Naive B cell (primary cell): ENCODE measurements at regions not wholly inside any gene's neighbourhood (a gene's known extent, or its start where the extent isn't known, plus 50 kb on each side); places are given as distances from the start of the nearest gene placed in this dataset.
A peak's percentile ranks its signal among the peaks of the same experiment; 100 is the strongest.

Experiments
- ATAC-seq, 2 donors: fragments of 150-1000 bp; cut with Tn5 transposase; 2 replicates each; pipeline ENCODE4 v1.10.0; 2021; ENCODE audit warnings: low read depth in 2 of 2, mild to moderate bottlenecking in 2 of 2, moderate library complexity in 2 of 2
- DNase-seq: peaks from one replicate; pipeline ENCODE4 v3.0.0; 2022
- H3K27ac Mint-ChIP-seq, 6 donors: one replicate each; pipeline ENCODE4 v1.8.0; 2020 to 2022; ENCODE audit warnings: mild to moderate bottlenecking in 6 of 6, mixed read lengths in 6 of 6, moderate library complexity in 5 of 6, inconsistent platforms in 2 of 6
- H3K27me3 Mint-ChIP-seq, 3 donors: one replicate each; pipeline ENCODE4 v1.8.0; 2021 to 2022; ENCODE audit warnings: mixed read lengths in 3 of 3, mild to moderate bottlenecking in 1 of 3
- H3K36me3 Mint-ChIP-seq, 2 donors: one replicate each; pipeline ENCODE4 v1.8.0; 2020 to 2022; ENCODE audit warnings: mixed read lengths in 2 of 2, inconsistent platforms in 1 of 2, mild to moderate bottlenecking in 1 of 2
- H3K4me1 Mint-ChIP-seq, 3 donors: one replicate each; pipeline ENCODE4 v1.8.0; 2020 to 2022; ENCODE audit warnings: mixed read lengths in 3 of 3, inconsistent platforms in 1 of 3, mild to moderate bottlenecking in 1 of 3, moderate library complexity in 1 of 3
- H3K4me3 Mint-ChIP-seq, 8 donors: one replicate each; pipeline ENCODE4 v1.8.0; 2020 to 2022; ENCODE audit warnings: mild to moderate bottlenecking in 8 of 8, mixed read lengths in 8 of 8, moderate library complexity in 8 of 8, inconsistent platforms in 2 of 8
- H3K9me3 Mint-ChIP-seq, 7 donors: one replicate each; pipeline ENCODE4 v1.8.0; 2020 to 2022; ENCODE audit warnings: mixed read lengths in 7 of 7, mild to moderate bottlenecking in 5 of 7, inconsistent platforms in 2 of 7, moderate library complexity in 1 of 7

DNA sequence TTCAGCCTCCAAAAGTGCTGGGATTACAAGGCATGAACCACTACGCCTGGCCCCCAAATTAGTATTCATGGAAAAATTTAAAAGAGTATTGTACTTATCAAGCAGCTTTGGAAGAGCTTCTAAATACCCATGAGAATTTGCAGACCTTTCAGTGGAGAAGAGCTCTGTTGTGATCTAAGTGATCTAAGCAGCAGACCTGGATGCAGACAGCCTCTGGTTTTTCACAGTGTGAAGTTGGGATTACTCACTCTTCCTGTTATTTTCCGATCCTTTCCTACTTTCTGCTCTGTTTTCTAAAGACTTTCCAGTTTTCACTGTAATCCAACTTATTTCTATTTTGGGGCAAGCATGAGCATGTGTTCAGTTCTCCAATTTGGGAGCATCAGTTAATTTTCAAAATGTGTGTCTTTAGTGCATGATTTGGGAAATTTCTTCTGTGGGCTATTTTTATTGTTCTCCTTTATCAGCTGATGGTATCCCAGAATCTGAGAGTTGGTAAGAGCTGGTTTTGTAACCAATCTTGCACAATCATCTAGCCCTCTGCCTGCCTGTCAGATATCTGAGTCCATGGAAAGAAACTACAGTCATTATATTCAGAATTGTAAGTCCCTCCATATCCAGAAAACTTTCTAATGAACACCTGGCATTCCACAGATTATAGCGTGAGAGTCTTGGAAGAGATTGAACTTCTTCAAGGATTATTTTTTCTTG, 207.7 kb upstream of the DTNBP1 start:
- Mint-ChIP-seq H3K4me3 (no peak overlapping the region), H3K9me3 (no peaks in the 10 kb centered on the region), H3K27me3 (peaks cover 0 to 7% (median 6%) of the 10 kb centered on the region in 3 donors)

DNA sequence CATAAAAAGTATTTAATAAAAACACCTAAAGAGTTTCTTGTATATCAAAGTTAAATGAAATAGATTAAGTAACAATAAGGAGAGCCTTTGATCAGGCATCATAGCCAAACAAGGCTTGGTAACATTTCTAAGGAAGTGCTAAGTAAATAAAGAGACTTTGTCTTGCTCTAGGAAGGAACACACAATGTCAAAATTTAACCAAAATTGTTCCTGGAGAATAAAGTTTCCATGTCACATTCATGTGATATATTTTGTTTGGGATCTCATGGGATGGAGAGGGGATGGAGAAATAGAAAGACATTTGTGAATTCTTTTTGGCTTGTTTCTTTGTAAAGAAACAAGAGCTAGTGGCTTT, 201.9 kb upstream of the DTNBP1 start:
- Mint-ChIP-seq H3K27me3 (no peaks in the 10 kb centered on the region), H3K36me3 (no peaks in the 10 kb centered on the region), H3K27ac (peak overlapping the region in 1 of 6 donors; percentile 60), H3K4me1 (no peaks in the 10 kb centered on the region), H3K4me3 (no peak overlapping the region), H3K9me3 (no peaks in the 10 kb centered on the region)
- DNase-seq, result no peak
- no peak for ATAC-seq

More for the DNA sequence above, 207.7 kb upstream of the DTNBP1 start:
- Mint-ChIP-seq H3K36me3 (no peaks in the 10 kb centered on the region), H3K4me1 (peaks cover 0 to 3% (median 0%) of the 10 kb centered on the region in 3 donors), H3K27ac (peak overlapping the region in 1 of 6 donors; percentile 18)
- ATAC-seq (no peak), DNase-seq (no peak)

DNA sequence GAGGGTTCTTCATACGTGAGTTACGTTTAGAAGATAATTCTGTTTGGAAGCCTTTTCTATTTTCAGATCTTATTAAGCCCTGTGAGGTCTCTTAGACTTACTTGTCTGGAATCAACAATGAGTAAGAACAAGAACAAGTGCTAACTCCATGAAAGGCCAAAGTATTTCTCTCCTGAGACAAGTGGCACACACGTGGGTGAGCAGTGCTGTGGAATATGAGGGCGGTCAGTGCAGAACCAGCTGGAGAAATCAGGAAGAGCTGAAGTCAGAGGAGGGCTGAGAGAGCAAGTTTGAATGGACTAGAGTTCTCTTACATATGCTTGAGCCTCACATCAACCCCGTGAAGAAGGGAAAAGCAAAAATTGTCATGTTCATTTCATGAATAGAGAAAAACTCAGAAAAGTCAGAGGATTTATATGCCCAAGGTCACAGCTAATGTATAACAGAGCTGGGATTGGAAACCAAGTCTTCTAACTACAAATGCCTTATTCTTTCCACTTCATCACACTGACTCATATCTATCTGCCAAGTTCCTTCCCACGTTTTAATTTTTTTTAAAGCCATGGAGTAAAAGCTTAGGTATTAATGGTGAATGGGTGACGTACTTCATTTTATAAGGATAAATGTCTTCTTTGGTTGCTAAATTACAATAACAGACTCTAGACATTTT, 201.3 kb upstream of the DTNBP1 start:
- Mint-ChIP-seq H3K36me3 (no peaks in the 10 kb centered on the region), H3K9me3 (no peaks in the 10 kb centered on the region), H3K27ac (no peak overlapping the region), H3K4me3 (no peak overlapping the region), H3K4me1 (no peaks in the 10 kb centered on the region), H3K27me3 (no peaks in the 10 kb centered on the region)
- ATAC-seq (no peak), DNase-seq (no peak)

DNA sequence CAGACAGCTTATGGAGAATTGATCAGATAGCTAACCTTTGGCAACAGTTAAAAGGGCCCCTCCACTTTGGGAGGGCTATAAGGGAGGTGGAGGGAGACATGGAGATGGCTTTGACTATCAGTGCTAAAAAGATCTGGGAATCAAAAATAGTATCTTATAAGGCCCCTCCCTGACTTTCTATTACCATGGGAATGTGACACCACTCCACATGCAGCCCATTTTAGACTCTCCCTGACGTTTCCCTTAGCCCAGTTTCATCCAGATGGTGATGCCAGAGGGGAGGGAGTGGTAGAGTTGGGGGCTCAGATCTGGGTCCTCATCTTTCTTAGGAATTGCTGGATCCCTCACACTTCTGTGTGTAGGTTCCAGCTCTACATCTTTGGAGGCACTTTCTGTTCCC, 200.0 kb upstream of the DTNBP1 start:
- ATAC-seq, result no peak
- no peaks in the 10 kb centered on the region for H3K4me1 Mint-ChIP-seq
- H3K36me3 Mint-ChIP-seq, result no peaks in the 10 kb centered on the region
- H3K4me3 Mint-ChIP-seq, result no peak overlapping the region
- DNase-seq, result no peak
- no peak overlapping the region for H3K27ac Mint-ChIP-seq
- no peaks in the 10 kb centered on the region for H3K9me3 Mint-ChIP-seq
- no peaks in the 10 kb centered on the region for H3K27me3 Mint-ChIP-seq

DNA sequence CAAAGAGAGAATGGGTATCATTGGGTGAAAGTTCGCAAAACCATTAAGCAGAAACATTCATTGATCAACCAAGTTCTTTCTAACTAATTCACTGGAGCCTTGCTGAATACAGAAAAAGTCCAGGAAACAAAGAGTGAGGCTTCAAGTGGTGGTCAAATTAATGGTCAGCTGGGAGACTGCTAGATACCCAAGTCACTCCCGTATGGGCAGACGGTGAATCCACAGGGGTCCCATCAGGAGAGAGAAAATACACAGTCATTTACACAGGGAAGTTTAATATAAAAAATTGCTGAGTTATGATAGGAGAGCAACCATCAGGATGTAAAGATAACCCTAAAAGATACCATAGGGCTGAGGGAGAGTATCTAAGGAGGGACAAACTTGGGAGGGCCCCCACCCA, 198.7 kb upstream of the DTNBP1 start:
- H3K36me3 Mint-ChIP-seq, result no peaks in the 10 kb centered on the region
- no peaks in the 10 kb centered on the region for H3K9me3 Mint-ChIP-seq
- H3K27ac Mint-ChIP-seq, result no peak overlapping the region
- no peak overlapping the region for H3K4me3 Mint-ChIP-seq
- H3K4me1 Mint-ChIP-seq, result no peaks in the 10 kb centered on the region
- DNase-seq (no peak), ATAC-seq (no peak)
- no peaks in the 10 kb centered on the region for H3K27me3 Mint-ChIP-seq

DNA sequence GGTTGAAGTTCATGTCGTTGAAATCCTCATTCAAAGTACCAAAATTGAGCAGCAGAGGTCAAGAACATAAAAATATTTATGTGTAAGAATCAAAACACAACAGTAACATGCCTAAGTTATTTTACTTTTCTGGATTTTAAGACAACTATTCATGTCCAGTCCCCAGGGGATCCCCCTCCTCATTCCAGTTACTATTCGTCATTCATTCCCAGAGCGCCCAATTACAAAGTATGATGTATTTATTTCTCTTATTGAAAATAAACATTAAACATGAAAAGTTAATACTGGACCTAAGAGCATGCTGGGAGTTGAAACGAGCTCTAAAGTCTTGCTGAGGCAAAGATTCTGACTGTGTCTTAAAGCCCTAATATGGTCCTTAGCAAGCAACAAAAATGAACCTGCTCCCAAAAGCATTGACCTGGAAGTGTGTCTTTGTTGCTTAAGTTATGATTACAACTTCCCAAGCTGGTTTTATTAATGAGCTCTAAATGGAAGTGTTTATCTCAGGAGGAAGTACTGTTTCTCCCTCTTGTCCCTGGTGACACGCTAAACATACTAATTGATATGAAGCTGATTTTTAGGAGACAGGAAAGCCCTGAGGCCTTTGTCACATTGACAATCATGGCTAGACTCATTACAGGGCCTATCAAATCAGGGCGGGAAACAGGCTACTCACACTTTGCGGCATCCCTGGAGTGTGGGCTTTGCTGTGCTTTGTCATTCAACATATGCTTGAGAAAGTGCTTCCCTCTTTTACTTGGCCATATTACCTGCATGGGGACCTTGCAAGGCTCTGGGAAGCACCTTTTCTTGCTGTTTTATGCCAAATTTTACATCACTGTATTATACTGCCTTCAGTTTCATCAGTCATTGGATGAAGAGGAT, 192.2 kb upstream of the DTNBP1 start:
- Mint-ChIP-seq H3K27me3 (peaks cover 0 to 4% (median 0%) of the 10 kb centered on the region in 3 donors), H3K9me3 (peaks cover 0 to 4% (median 0%) of the 10 kb centered on the region in 7 donors), H3K4me3 (no peak overlapping the region), H3K36me3 (no peaks in the 10 kb centered on the region), H3K4me1 (peaks cover 0 to 6% (median 0%) of the 10 kb centered on the region in 3 donors), H3K27ac (peak overlapping the region in 1 of 6 donors; percentile 44)
- DNase-seq (no peak), ATAC-seq (no peak)

DNA sequence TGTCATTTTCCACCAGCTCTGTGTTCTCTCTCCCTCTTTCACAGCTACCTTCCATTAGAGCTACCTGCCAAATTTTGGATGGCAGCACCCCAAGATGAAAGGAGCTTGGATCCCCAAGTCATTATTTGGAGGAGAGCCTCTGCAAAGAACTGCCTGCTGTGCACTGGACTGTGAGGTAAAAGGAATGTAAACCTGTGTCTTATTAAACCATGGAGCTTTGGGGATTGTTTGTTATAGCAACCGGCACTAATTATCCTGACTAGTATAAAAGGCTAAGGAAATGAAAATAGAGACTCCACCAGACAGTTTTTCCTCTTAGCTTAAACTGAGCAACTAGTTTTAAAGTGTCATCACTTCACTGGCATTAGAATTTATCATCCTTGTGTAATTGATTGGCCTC, 191.6 kb upstream of the DTNBP1 start:
- DNase-seq (no peak), ATAC-seq (no peak)
- Mint-ChIP-seq H3K4me3 (peak overlapping the region in 1 of 8 donors; percentile 52), H3K9me3 (peaks cover 0 to 4% (median 0%) of the 10 kb centered on the region in 7 donors), H3K36me3 (no peaks in the 10 kb centered on the region), H3K4me1 (peaks cover 0 to 6% (median 0%) of the 10 kb centered on the region in 3 donors), H3K27me3 (peaks cover 0 to 4% (median 0%) of the 10 kb centered on the region in 3 donors), H3K27ac (no peak overlapping the region)

DNA sequence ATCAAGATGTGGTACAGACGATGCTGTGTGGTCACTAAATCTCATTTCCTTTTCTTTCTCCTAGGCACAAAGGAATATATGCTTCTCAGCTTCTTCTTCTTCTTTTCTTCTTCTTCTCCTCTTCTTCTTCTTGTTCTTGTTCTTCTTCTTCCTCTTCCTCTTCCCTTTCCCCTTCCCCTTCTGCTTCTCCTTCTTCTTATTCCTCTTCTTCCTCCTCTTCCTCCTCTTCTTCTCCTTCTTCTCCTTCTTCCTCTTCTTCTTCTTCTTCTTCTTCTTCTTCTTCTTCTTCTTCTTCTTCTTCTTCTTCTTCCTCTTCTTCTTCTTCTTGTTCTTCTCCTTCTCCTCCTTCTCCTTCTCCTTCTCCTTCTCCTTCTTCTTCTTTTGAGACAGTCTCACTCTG, 190.4 kb upstream of the DTNBP1 start:
- H3K27me3 Mint-ChIP-seq, result peaks cover 0 to 4% (median 0%) of the 10 kb centered on the region in 3 donors
- no peak for DNase-seq
- peaks cover 0 to 4% (median 0%) of the 10 kb centered on the region in 7 donors for H3K9me3 Mint-ChIP-seq
- no peak for ATAC-seq
- no peak overlapping the region for H3K4me3 Mint-ChIP-seq
- H3K27ac Mint-ChIP-seq, result peak overlapping the region in 1 of 6 donors; percentile 61
- H3K4me1 Mint-ChIP-seq, result peaks cover 0 to 6% (median 0%) of the 10 kb centered on the region in 3 donors
- H3K36me3 Mint-ChIP-seq, result no peaks in the 10 kb centered on the region

DNA sequence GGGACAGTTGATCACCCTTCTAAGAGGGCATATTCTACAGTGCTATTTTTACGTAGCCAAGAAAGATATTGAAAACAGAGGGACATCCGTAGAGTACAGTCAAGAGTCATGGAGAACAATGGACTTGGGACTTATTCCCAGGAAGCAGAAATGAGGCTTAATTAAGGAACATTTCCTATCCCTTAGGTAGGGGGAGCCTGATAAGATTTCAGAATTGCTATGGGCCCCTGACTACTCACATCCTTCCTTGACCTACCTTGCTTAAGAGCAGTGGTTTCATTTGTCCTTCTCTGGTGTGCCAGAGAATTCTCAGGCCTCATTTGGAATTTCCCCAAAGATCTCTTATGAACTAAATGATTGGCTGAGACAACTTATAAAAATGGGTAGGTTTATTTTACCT, 189.5 kb upstream of the DTNBP1 start:
- Mint-ChIP-seq H3K27me3 (peaks cover 0 to 8% (median 0%) of the 10 kb centered on the region in 3 donors), H3K36me3 (no peaks in the 10 kb centered on the region), H3K9me3 (peaks cover 0 to 4% (median 0%) of the 10 kb centered on the region in 7 donors), H3K4me1 (peaks cover 0 to 6% (median 0%) of the 10 kb centered on the region in 3 donors), H3K4me3 (no peak overlapping the region), H3K27ac (no peak overlapping the region)
- DNase-seq (no peak), ATAC-seq (no peak)

DNA sequence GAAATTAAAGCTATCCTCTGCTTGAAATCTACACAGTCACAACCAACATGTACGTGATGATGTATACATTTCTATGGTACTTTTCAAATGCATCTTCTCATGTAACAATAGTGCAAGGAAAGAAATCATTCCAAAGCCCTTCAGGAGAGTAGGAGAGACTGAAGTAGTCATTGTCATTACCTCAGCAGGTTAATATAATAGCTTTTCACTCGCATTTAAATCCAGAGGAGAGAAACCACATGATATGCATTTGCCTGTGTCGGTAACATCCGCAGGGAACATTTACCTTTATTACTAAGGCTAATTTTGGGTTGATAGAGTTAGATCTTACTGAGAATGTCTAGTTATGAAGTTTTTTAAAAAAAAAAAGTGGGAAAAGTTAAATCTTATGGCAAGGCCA, 186.6 kb upstream of the DTNBP1 start:
- Mint-ChIP-seq H3K4me1 (peaks cover 0 to 6% (median 0%) of the 10 kb centered on the region in 3 donors), H3K36me3 (no peaks in the 10 kb centered on the region), H3K27me3 (peaks cover 0 to 8% (median 0%) of the 10 kb centered on the region in 3 donors), H3K9me3 (peaks cover 0 to 4% (median 0%) of the 10 kb centered on the region in 7 donors), H3K27ac (no peak overlapping the region), H3K4me3 (no peak overlapping the region)
- ATAC-seq (no peak), DNase-seq (no peak)

DNA sequence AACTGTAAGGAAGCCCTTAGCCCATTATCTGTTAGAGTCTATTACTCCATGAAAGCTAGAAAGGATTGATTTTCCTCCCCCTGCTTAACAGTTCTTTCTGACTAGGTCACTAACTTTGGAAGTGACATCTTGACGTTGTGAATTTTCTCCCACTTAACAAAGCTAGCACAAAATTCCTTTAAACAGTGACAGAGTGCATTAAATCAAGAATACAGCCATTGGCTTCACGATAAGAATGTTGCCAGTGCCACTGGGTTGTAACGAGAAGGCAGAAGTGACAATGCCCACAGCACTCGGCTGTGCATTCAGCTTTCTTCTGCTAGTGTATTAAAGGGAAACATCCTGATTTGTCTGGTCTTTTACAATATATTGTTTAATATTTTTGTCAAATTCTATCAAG, 182.7 kb upstream of the DTNBP1 start:
- ATAC-seq (no peak), DNase-seq (no peak)
- no peaks in the 10 kb centered on the region for H3K36me3 Mint-ChIP-seq
- no peaks in the 10 kb centered on the region for H3K4me1 Mint-ChIP-seq
- no peak overlapping the region for H3K4me3 Mint-ChIP-seq
- peaks cover 0 to 6% (median 4%) of the 10 kb centered on the region in 3 donors for H3K27me3 Mint-ChIP-seq
- no peaks in the 10 kb centered on the region for H3K9me3 Mint-ChIP-seq
- H3K27ac Mint-ChIP-seq, result no peak overlapping the region

DNA sequence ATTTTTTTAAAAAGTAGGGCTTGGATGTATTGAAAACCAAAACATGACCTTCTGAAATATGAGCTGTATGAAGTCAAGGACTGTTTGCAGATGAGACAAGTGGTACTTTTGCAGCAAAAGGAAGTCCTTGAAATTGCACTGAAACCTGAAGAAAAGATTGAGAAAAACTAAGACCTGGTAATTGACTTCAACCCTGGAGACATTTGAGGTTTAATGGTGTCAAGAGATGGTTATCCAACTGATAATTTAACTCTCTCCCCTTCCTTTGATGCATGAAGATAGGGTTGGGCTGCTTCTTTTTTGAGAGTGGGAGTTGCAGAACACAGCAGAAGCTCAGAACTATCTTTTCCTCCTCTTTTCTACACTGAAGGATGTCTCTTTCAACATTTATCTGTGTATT, 180.9 kb upstream of the DTNBP1 start:
- ATAC-seq (no peak), DNase-seq (no peak)
- Mint-ChIP-seq H3K27ac (no peak overlapping the region), H3K4me3 (no peak overlapping the region), H3K9me3 (no peaks in the 10 kb centered on the region), H3K4me1 (no peaks in the 10 kb centered on the region), H3K36me3 (no peaks in the 10 kb centered on the region), H3K27me3 (peaks cover 0 to 6% (median 4%) of the 10 kb centered on the region in 3 donors)

DNA sequence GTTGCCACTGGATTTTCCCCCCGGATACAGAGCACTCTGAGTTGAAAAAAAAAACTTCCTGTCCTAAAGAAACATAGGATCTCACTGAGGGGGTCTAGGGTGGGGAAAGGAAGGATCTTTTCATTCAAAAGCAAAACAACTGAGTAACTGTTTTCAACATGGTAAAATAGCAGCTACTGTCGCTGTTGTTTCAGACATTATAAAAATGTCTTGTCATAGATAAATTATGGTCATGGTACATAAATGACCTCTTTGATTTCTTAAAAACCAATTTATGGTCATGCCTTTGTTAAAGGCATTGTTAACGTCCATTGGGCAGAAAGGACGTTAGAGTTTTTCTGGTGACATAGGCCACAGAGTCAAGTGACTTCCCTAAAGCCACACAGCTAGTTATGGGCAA, 180.4 kb upstream of the DTNBP1 start:
- Mint-ChIP-seq H3K36me3 (no peaks in the 10 kb centered on the region), H3K4me3 (no peak overlapping the region), H3K27ac (no peak overlapping the region), H3K9me3 (no peaks in the 10 kb centered on the region), H3K4me1 (no peaks in the 10 kb centered on the region), H3K27me3 (peaks cover 0 to 6% (median 4%) of the 10 kb centered on the region in 3 donors)
- DNase-seq, result no peak
- no peak for ATAC-seq
